GM13976 (cell line): ENCODE measurements at regions not wholly inside any gene's neighbourhood (a gene's known extent, or its start where the extent isn't known, plus 50 kb on each side); places are given as distances from the start of the nearest gene placed in this dataset.
"Not testable (repeated sequence)": the region's sequence is repeated elsewhere in the genome, so short reads cannot be mapped to it uniquely, and the experiment has no call there.

ENCODE experiments used
- DNase-seq: peaks from one replicate; pipeline ENCODE4 v3.0.0; 2012; ENCODE audit warnings: low spot score
- CTCF ChIP-seq: IDR thresholded peaks from 2 replicates; pipeline ENCODE4 v1.5.1; 2012; ENCODE audit warnings: borderline replicate concordance, mild to moderate bottlenecking; ENCODE audit not compliant: insufficient read depth; ENCODE audit errors: extremely low read depth, missing control alignments, control extremely low read depth
- in situ Hi-C: fragments of 300-500 bp; cut with MboI; formaldehyde crosslinking; loops from one replicate; pipeline ENCODE4 v1.12.0; 2022; ENCODE audit warnings: low sequenced_read_pairs, mixed read lengths, inconsistent platforms; ENCODE audit not compliant: unreplicated experiment

- TF ChIP-seq CTCF: peak; percentile 56
- peak; percentile 67 for DNase-seq
- in situ Hi-C loops: no loop called here
Measured at GRCh38 chr2:236352761-236353593, 88.8 kb upstream of the ASB18 start.

- DNase-seq: no peak
- TF ChIP-seq CTCF: no peak
- in situ Hi-C loops: no loop called here
Measured at GRCh38 chr2:236353594-236353942, 89.4 kb upstream of the ASB18 start.

GRCh38 chr2:236354056-236354940 lies 90.1 kb upstream of the ASB18 start:
- no peak for TF ChIP-seq CTCF
- no peak for DNase-seq
- in situ Hi-C loops: no loop called here

- no peak for DNase-seq
- in situ Hi-C loops: no loop called here
- no peak for TF ChIP-seq CTCF
Measured at GRCh38 chr2:236354973-236355595, 90.9 kb upstream of the ASB18 start.

GRCh38 chr2:236355911-236356310 lies 91.7 kb upstream of the ASB18 start:
- no peak for TF ChIP-seq CTCF
- DNase-seq: no peak
- in situ Hi-C loops: no loop called here

- in situ Hi-C loops, DNase-seq: not testable (repeated sequence)
Measured at GRCh38 chr2:236356321-236356720, 92.1 kb upstream of the ASB18 start.

- not testable (repeated sequence) for DNase-seq
Measured at GRCh38 chr2:236358482-236358881, 94.3 kb upstream of the ASB18 start.

More at GRCh38 chr2:236358482-236358881, 94.3 kb upstream of the ASB18 start:
- in situ Hi-C loops: not testable (repeated sequence)
